GM12878 (cell line): ENCODE measurements at regions not wholly inside any gene's neighbourhood (a gene's known extent, or its start where the extent isn't known, plus 50 kb on each side); places are given as distances from the start of the nearest gene placed in this dataset.

ENCODE experiments used
- ATAC-seq: fragments of 200-7000 bp; cut with Tn5 transposase; 3 replicates; pipeline ENCODE4 v1.9.1; 2020; ENCODE audit warnings: mild to moderate bottlenecking, moderate library complexity
- BruUV-seq: library from RNA; stranded (reverse); fragments of 400-500 nt; replicated peaks from 2 replicates; lab custom pipeline; 2021; lab: Mats Ljungman, UMichigan
- CTCF ChIA-PET: fragments of 300-600 bp; sonication (Branson Sonifier 250); formaldehyde crosslinking; extraction: SDS; loops from one replicate; lab custom pipeline; 2021; ENCODE audit warnings: inconsistent platforms; lab: Yijun Ruan, JAX
- POLR2A ChIA-PET: fragments of 350-600 bp; formaldehyde crosslinking; extraction: SDS; loops from one replicate; lab custom pipeline; 2021; ENCODE audit warnings: inconsistent platforms; lab: Charles Lee
- RAD21 ChIA-PET: fragments of 300-600 bp; sonication (Branson Sonifier 250); formaldehyde crosslinking; loops from one replicate; lab custom pipeline; 2023; ENCODE audit warnings: antibody characterized with exemption; ENCODE audit not compliant: unreplicated experiment; lab: Charles Lee
- SMC1A ChIA-PET: fragments of 300-600 bp; sonication (Branson Sonifier 250); formaldehyde crosslinking; loops from one replicate; lab custom pipeline; 2023; ENCODE audit not compliant: unreplicated experiment, uncharacterized antibody; lab: Charles Lee
- DNase-seq: peaks from one replicate; pipeline ENCODE4 v3.0.0-alpha.2; 2011; ENCODE audit warnings: low read depth, low spot score
- FAIRE-seq: peaks from 3 replicates; lab custom pipeline; 2011; peaks lifted over from hg19 to GRCh38; lab: Jason Lieb, UNC
- H2AFZ ChIP-seq: 2 replicates; pipeline ENCODE4 v1.6.0; 2011; ENCODE audit warnings: low read depth, low read length, control low read depth; ENCODE audit not compliant: control insufficient read depth
- H3K27ac ChIP-seq: 2 replicates; pipeline ENCODE4 v1.5.1; 2011; ENCODE audit warnings: control low read depth; ENCODE audit not compliant: control insufficient read depth, insufficient read depth
- H3K27me3 ChIP-seq, 2 experiments: replicated peaks in 1 of 2; 2 replicates each; pipeline versions ENCODE4 v1.6.0 to v1.6.1; 2011; ENCODE audit warnings: low read length in 1 of 2; ENCODE audit not compliant: control insufficient read depth in 2 of 2, insufficient read depth in 2 of 2
- H3K36me3 ChIP-seq, 2 experiments: 2 replicates each; pipeline ENCODE4 v1.5.1; 2011; ENCODE audit warnings: low read length in 1 of 2; ENCODE audit not compliant: control insufficient read depth in 2 of 2, insufficient read depth in 2 of 2
- H3K4me1 ChIP-seq: 2 replicates; pipeline ENCODE4 v1.6.1; 2011; ENCODE audit warnings: mild to moderate bottlenecking, low read length, moderate library complexity, mixed read lengths; ENCODE audit not compliant: control insufficient read depth, insufficient read depth
- H3K4me2 ChIP-seq: 2 replicates; pipeline ENCODE4 v1.6.0; 2011; ENCODE audit warnings: control low read depth; ENCODE audit not compliant: control insufficient read depth, insufficient read depth
- H3K4me3 ChIP-seq: fragments of 200-600 bp; sonication (generic); 2 replicates; pipeline ENCODE4 v1.5.1; 2016
- H3K79me2 ChIP-seq: 2 replicates; pipeline ENCODE4 v1.6.0; 2011; ENCODE audit warnings: low read length; ENCODE audit not compliant: control insufficient read depth, insufficient read depth
- H3K9ac ChIP-seq: 2 replicates; pipeline ENCODE4 v1.8.0; 2011; ENCODE audit warnings: low read length, control low read depth, mixed read lengths; ENCODE audit not compliant: control insufficient read depth, insufficient read depth
- H3K9me3 ChIP-seq: replicated peaks from 3 replicates; pipeline ENCODE4 v1.5.1; 2011; ENCODE audit warnings: mild to moderate bottlenecking, low read length; ENCODE audit not compliant: control insufficient read depth, insufficient read depth
- H4K20me1 ChIP-seq: 2 replicates; pipeline ENCODE4 v1.6.0; 2011; ENCODE audit not compliant: control insufficient read depth, insufficient read depth
- BRCA1 ChIP-seq: IDR thresholded peaks from 2 replicates; pipeline ENCODE4 v1.6.1; 2011; ENCODE audit warnings: low read depth, low read length, improper control_type of control experiment
- CREB1 ChIP-seq: IDR thresholded peaks from 2 replicates; pipeline ENCODE4 v1.6.1; 2012; ENCODE audit warnings: low read depth, mild to moderate bottlenecking, inconsistent platforms
- EED ChIP-seq: sonication (generic); IDR thresholded peaks from 2 replicates; pipeline ENCODE4 v1.6.1; 2016; ENCODE audit warnings: antibody characterized with exemption, low read depth
- HDAC2 ChIP-seq: fragments of 200-600 bp; sonication (generic); IDR thresholded peaks from 2 replicates; pipeline ENCODE4 v1.6.1; 2017
- HDAC6 ChIP-seq: fragments of 200-600 bp; sonication (generic); IDR thresholded peaks from one replicate; pipeline ENCODE4 v1.8.0; 2017; ENCODE audit warnings: antibody characterized with exemption; ENCODE audit not compliant: unreplicated experiment
- JUND ChIP-seq: IDR thresholded peaks from 2 replicates; pipeline ENCODE4 v1.6.1; 2012; ENCODE audit warnings: low read depth, mild to moderate bottlenecking, low read length, improper control_type of control experiment, moderate library complexity
- MYB ChIP-seq: fragments of 150-350 bp; IDR thresholded peaks from 2 replicates; pipeline ENCODE4 v1.6.1; 2014; ENCODE audit warnings: mild to moderate bottlenecking, low read depth, low read length, borderline replicate concordance
- SPI1 ChIP-seq: IDR thresholded peaks from 2 replicates; pipeline ENCODE4 v1.6.1; 2011; ENCODE audit warnings: low read depth, mild to moderate bottlenecking, low read length, moderate library complexity, borderline replicate concordance; ENCODE audit not compliant: insufficient read depth
- SUZ12 ChIP-seq: fragments of 200-600 bp; sonication (generic); IDR thresholded peaks from one replicate; pipeline ENCODE4 v1.6.1; 2018; ENCODE audit warnings: antibody characterized with exemption, mild to moderate bottlenecking; ENCODE audit not compliant: unreplicated experiment
- TARDBP ChIP-seq: IDR thresholded peaks from 2 replicates; pipeline ENCODE4 v1.6.1; 2016; ENCODE audit warnings: borderline replicate concordance
- TBL1XR1 ChIP-seq: IDR thresholded peaks from 2 replicates; pipeline ENCODE4 v1.6.1; 2012; ENCODE audit warnings: low read depth, low read length, improper control_type of control experiment
- TCF7 ChIP-seq: IDR thresholded peaks from 2 replicates; pipeline ENCODE4 v1.6.1; 2014; ENCODE audit warnings: antibody characterized with exemption, borderline replicate concordance
- WGBS: methylation state at CpG from one replicate; pipeline ENCODE4 v1.1.6; 2016; ENCODE audit warnings: low lambda C conversion rate; ENCODE audit not compliant: insufficient replicate concordance, insufficient coverage; ENCODE audit errors: missing lambda C conversion rate; 5-methylcytosine and 5-hydroxymethylcytosine counted together
- in situ Hi-C: fragments of 300-500 bp; cut with MboI; formaldehyde crosslinking; loops from 9 replicates; pipeline ENCODE4 v1.14.3; 2018; ENCODE audit warnings: mixed read lengths
- intact Hi-C: fragments of 100-400 bp; cut with micrococcal nuclease; formaldehyde crosslinking; loops from one replicate; pipeline ENCODE4 v1.14.2; 2022; ENCODE audit not compliant: unreplicated experiment
- TF ChIP-seq, protein P1 (sequence below): fragments of 450-650 bp; IDR thresholded peaks from 2 replicates; pipeline ENCODE4 v1.6.1; 2016; ENCODE audit warnings: mild to moderate bottlenecking, moderate library complexity, borderline replicate concordance
- TF ChIP-seq, protein P2 (sequence below): IDR thresholded peaks from 2 replicates; pipeline ENCODE4 v1.6.1; 2011; ENCODE audit warnings: mild to moderate bottlenecking, low read depth, low read length, moderate library complexity; ENCODE audit not compliant: insufficient replicate concordance
- TF ChIP-seq, protein P3 (sequence below): fragments of 450-650 bp; conservative IDR thresholded peaks from 2 replicates; pipeline ENCODE4 v1.6.1; 2017; ENCODE audit warnings: mild to moderate bottlenecking, moderate library complexity

DNA sequence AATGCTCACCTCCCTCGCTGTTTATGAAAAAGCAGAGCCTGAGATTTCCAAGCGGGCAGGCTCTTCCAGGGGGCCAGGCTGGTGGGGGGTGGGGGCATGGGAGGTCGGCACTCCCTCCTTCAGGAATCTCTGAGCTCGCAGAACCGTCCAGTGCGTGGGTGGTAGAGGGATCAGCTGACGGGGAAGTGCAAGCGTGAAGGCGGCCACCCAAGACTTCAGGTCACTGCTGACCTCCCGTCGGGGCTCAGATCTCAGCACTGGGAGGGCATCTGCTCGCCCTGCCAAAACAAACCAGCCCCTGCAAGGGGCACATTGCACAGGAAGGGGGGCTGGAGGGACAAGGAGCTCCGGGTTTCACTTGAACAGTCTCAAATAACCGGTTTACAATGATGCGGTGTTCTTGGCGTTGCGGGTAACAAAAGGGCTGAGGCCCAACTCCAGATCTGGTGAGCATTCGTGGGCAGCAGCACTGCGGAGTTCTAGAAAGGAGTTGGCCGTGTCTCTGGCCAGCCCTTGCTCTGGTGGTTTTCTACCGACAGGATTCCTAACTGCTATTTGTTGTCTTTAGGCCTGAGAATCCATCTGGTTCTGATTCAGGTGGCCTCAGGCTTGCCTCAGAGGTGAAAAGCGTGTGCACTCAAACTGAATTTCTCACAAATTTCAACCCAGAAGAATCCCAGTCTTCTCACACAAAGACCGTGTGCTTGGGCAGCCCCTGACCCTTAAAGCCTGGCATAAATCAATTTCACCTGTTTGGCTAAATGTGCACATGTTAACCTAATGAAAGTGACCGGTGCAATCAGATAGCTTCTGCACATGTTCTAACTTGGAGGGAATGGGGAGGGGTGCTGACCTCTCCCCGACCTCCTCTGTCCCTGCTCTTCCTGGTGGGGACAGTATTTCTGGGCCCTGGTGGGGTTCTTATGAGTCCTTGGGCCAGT, 191.6 kb downstream of the MYLK4 start:
- H3K9me3 ChIP-seq = no peaks in the 10 kb centered on the region
- ATAC-seq (no peak), DNase-seq (no peak), FAIRE-seq (no peak)
- H3K27ac ChIP-seq = no peak overlapping the region
- H3K4me1 ChIP-seq = peaks cover 3% of the 10 kb centered on the region; the same call in 1 of the 2 replicates
- H3K9ac ChIP-seq = no peak overlapping the region
- H3K4me3 ChIP-seq = no peak overlapping the region
- no TSS peak for BruUV-seq
- H3K27me3 ChIP-seq = peaks cover 0 to 2% of the 10 kb centered on the region in 2 experiments; a peak in 1 of 4 replicates
- no peak overlapping the region for H3K4me2 ChIP-seq
- no peaks in the 10 kb centered on the region for H3K36me3 ChIP-seq
- H4K20me1 ChIP-seq = no peaks in the 10 kb centered on the region
- intact Hi-C loops = no loop called here
- POLR2A ChIA-PET = no interaction called here
- H2AFZ ChIP-seq = no peak overlapping the region
- CTCF ChIA-PET = no interaction called here
- no peaks in the 10 kb centered on the region for H3K79me2 ChIP-seq
- 55% methylated on average over 25 of the region's 25 CpGs for WGBS
- SMC1A ChIA-PET = interaction anchor here (0.6 kb wide), 1 partner anchor 27 kb away, joined by 3 read pairs; no protein-coding TSS in a partner anchor
- RAD21 ChIA-PET = no interaction called here
- in situ Hi-C loops = no loop called here
- TF ChIP-seq JUND (no peak), SUZ12 (no peak), SPI1 (no peak), HDAC6 (no peak), EED (no peak), BRCA1 (no peak), TARDBP (no peak), MYB (no peak), CREB1 (no peak), TBL1XR1 (no peak), TCF7 (no peak), HDAC2 (no peak)
- TF ChIP-seq, protein P1, sequence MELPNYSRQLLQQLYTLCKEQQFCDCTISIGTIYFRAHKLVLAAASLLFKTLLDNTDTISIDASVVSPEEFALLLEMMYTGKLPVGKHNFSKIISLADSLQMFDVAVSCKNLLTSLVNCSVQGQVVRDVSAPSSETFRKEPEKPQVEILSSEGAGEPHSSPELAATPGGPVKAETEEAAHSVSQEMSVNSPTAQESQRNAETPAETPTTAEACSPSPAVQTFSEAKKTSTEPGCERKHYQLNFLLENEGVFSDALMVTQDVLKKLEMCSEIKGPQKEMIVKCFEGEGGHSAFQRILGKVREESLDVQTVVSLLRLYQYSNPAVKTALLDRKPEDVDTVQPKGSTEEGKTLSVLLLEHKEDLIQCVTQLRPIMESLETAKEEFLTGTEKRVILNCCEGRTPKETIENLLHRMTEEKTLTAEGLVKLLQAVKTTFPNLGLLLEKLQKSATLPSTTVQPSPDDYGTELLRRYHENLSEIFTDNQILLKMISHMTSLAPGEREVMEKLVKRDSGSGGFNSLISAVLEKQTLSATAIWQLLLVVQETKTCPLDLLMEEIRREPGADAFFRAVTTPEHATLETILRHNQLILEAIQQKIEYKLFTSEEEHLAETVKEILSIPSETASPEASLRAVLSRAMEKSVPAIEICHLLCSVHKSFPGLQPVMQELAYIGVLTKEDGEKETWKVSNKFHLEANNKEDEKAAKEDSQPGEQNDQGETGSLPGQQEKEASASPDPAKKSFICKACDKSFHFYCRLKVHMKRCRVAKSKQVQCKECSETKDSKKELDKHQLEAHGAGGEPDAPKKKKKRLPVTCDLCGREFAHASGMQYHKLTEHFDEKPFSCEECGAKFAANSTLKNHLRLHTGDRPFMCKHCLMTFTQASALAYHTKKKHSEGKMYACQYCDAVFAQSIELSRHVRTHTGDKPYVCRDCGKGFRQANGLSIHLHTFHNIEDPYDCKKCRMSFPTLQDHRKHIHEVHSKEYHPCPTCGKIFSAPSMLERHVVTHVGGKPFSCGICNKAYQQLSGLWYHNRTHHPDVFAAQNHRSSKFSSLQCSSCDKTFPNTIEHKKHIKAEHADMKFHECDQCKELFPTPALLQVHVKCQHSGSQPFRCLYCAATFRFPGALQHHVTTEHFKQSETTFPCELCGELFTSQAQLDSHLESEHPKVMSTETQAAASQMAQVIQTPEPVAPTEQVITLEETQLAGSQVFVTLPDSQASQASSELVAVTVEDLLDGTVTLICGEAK = no peak
- TF ChIP-seq, protein P2, sequence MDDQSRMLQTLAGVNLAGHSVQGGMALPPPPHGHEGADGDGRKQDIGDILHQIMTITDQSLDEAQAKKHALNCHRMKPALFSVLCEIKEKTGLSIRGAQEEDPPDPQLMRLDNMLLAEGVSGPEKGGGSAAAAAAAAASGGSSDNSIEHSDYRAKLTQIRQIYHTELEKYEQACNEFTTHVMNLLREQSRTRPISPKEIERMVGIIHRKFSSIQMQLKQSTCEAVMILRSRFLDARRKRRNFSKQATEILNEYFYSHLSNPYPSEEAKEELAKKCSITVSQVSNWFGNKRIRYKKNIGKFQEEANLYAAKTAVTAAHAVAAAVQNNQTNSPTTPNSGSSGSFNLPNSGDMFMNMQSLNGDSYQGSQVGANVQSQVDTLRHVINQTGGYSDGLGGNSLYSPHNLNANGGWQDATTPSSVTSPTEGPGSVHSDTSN = no peak
- TF ChIP-seq, protein P3, sequence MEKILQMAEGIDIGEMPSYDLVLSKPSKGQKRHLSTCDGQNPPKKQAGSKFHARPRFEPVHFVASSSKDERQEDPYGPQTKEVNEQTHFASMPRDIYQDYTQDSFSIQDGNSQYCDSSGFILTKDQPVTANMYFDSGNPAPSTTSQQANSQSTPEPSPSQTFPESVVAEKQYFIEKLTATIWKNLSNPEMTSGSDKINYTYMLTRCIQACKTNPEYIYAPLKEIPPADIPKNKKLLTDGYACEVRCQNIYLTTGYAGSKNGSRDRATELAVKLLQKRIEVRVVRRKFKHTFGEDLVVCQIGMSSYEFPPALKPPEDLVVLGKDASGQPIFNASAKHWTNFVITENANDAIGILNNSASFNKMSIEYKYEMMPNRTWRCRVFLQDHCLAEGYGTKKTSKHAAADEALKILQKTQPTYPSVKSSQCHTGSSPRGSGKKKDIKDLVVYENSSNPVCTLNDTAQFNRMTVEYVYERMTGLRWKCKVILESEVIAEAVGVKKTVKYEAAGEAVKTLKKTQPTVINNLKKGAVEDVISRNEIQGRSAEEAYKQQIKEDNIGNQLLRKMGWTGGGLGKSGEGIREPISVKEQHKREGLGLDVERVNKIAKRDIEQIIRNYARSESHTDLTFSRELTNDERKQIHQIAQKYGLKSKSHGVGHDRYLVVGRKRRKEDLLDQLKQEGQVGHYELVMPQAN = no peak
